ENCODE measurements at regions not wholly inside any gene's neighbourhood (a gene's known extent, or its start where the extent isn't known, plus 50 kb on each side); places are given as distances from the start of the nearest gene placed in this dataset.

DNA sequence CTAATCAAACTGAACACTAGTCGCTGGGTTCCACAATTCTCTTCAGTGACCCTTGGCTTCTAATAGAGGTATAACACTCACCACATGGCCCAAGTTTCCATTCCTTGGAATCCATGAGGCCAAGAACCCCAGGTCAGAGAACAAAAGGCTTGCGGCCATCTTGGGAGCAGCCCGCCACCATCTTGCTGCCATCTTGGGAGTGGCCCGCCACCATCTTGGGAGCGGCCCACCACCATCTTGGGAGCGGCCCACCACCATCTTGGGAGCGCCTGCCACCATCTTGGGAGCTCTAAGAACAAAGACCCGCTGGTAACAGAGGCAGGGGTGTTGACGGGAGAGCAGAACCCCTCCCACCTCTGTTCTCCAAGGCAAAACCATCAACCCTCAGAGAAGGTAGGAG is 493.4 kb downstream of the MATN1 start (continued):
- TF ChIP-seq ZBTB33 (IDR thresholded peaks at IDR 0.05; ENCODE audit: extremely low read depth, insufficient replicate concordance, low read length), result no peak
- TF ChIP-seq, protein P1, sequence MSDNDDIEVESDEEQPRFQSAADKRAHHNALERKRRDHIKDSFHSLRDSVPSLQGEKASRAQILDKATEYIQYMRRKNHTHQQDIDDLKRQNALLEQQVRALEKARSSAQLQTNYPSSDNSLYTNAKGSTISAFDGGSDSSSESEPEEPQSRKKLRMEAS (IDR thresholded peaks at IDR 0.05), result no peak
- TF ChIP-seq, protein P2, sequence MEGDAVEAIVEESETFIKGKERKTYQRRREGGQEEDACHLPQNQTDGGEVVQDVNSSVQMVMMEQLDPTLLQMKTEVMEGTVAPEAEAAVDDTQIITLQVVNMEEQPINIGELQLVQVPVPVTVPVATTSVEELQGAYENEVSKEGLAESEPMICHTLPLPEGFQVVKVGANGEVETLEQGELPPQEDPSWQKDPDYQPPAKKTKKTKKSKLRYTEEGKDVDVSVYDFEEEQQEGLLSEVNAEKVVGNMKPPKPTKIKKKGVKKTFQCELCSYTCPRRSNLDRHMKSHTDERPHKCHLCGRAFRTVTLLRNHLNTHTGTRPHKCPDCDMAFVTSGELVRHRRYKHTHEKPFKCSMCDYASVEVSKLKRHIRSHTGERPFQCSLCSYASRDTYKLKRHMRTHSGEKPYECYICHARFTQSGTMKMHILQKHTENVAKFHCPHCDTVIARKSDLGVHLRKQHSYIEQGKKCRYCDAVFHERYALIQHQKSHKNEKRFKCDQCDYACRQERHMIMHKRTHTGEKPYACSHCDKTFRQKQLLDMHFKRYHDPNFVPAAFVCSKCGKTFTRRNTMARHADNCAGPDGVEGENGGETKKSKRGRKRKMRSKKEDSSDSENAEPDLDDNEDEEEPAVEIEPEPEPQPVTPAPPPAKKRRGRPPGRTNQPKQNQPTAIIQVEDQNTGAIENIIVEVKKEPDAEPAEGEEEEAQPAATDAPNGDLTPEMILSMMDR (IDR thresholded peaks at IDR 0.05 in 2 of 3, conservative IDR thresholded peaks at IDR 0.05 in 1 of 3; ENCODE audit: borderline replicate concordance in 1 of 3, insufficient read depth in 1 of 3, low read depth in 2 of 3, low read length in 2 of 3), result no peak
- no peak for TF ChIP-seq SRF (IDR thresholded peaks at IDR 0.05; ENCODE audit: low read depth)
- TF ChIP-seq CBX3 (IDR thresholded peaks at IDR 0.05; ENCODE audit: low read depth), result no peak
- TF ChIP-seq FOSL1 (IDR thresholded peaks at IDR 0.05; ENCODE audit: low read depth), result no peak
- no peak for TF ChIP-seq SP1 (IDR thresholded peaks at IDR 0.05; ENCODE audit: low read depth)
- no peak for TF ChIP-seq ZFX (IDR thresholded peaks at IDR 0.05)
- no peak for TF ChIP-seq SIN3A (IDR thresholded peaks at IDR 0.05; ENCODE audit: low read depth)

DNA sequence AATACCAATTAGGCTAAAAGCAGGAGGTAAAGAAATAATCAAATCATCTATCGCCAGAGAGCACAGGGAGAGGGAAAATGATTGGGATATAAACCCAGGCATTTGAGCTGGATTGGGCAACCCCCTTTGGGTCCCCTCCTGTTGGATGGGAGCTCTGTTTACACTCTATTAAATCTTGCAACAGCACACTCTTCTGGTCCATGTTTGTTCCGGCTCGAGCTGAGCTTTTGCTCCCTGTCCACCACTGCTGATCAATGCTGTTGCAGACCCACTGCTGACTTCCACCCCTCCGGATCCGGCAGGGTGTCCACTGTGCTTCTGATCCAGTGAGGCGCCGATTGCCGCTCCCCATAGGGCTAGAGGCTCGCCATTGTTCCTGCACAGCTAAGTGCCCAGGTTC is 493.8 kb downstream of the MATN1 start:
- H3K9me3 ChIP-seq (ENCODE audit: control insufficient read depth in 1 of 2, insufficient read depth in 1 of 2, low read depth in 1 of 2, low read length in 2 of 2), result no peaks in the 10 kb centered on the region
- no peaks in the 10 kb centered on the region for H3K4me1 ChIP-seq (ENCODE audit: control insufficient read depth in 1 of 2, insufficient read depth in 2 of 2, low read length in 2 of 2)
- intact Hi-C loops (cut with micrococcal nuclease), result no loop called here
- H3K27me3 ChIP-seq (ENCODE audit: insufficient read depth, low read length), result peaks cover 10% of the 10 kb centered on the region; the same call in 1 of the 2 replicates
- H4K20me1 ChIP-seq (ENCODE audit: insufficient read depth), result no peaks in the 10 kb centered on the region
- DNase-seq (ENCODE audit: low read depth, low spot score) (no peak), ATAC-seq (no peak)
- RAD21 ChIA-PET (ENCODE audit: low non-redundant PET in 1 of 2, low total read pairs in 2 of 2, uncharacterized antibody in 2 of 2, unreplicated experiment in 2 of 2), result no interaction called here
- POLR2A ChIA-PET, result no interaction called here
- no TSS peak for BruUV-seq (replicated peaks)
- H3K36me3 ChIP-seq (ENCODE audit: control insufficient read depth in 1 of 2, insufficient read depth in 2 of 2, low read length in 2 of 2), result no peaks in the 10 kb centered on the region
- no peaks in the 10 kb centered on the region for H3K9me2 ChIP-seq (ENCODE audit: insufficient read depth)
- H2AFZ ChIP-seq (ENCODE audit: low read depth, low read length, poor library complexity, severe bottlenecking), result no peak overlapping the region
- no peaks in the 10 kb centered on the region for H3K79me2 ChIP-seq (ENCODE audit: insufficient read depth, low read length)
- CTCF ChIA-PET, result no interaction called here
- H3K9ac ChIP-seq (ENCODE audit: low read length), result no peak overlapping the region
- H3K4me2 ChIP-seq (ENCODE audit: low read length), result no peak overlapping the region
- H3K4me3 ChIP-seq (replicated peaks in 1 of 2; ENCODE audit: low read depth in 1 of 2, low read length in 2 of 2), result no peak overlapping the region
- no peak overlapping the region for H3K27ac ChIP-seq (ENCODE audit: low read depth, low read length)
- TF ChIP-seq ZBTB33 (IDR thresholded peaks at IDR 0.05; ENCODE audit: extremely low read depth, insufficient replicate concordance, low read length) (no peak), POLR2A (IDR thresholded peaks at IDR 0.05; ENCODE audit: borderline replicate concordance, extremely low read depth, insufficient read depth, insufficient read length) (no peak), ZFX (IDR thresholded peaks at IDR 0.05) (no peak), ELF1 (IDR thresholded peaks at IDR 0.05; ENCODE audit: borderline replicate concordance, low read depth) (no peak), EGR1 (IDR thresholded peaks at IDR 0.05; ENCODE audit: low read depth) (no peak), RAD21 (IDR thresholded peaks at IDR 0.05; ENCODE audit: low read depth) (no peak), CBX3 (IDR thresholded peaks at IDR 0.05; ENCODE audit: low read depth) (no peak), JUND (IDR thresholded peaks at IDR 0.05) (no peak), POLR2AphosphoS5 (IDR thresholded peaks at IDR 0.05; ENCODE audit: low read depth, low read length) (no peak), ATF3 (IDR thresholded peaks at IDR 0.05) (no peak), FOSL1 (IDR thresholded peaks at IDR 0.05; ENCODE audit: low read depth) (no peak), EZH2phosphoT487 (IDR thresholded peaks at IDR 0.05; ENCODE audit: borderline replicate concordance) (no peak), SP1 (IDR thresholded peaks at IDR 0.05; ENCODE audit: low read depth) (no peak), EZH2 (IDR thresholded peaks at IDR 0.05) (no peak), TCF7L2 (IDR thresholded peaks at IDR 0.05; ENCODE audit: borderline replicate concordance, extremely low read depth, insufficient read depth, insufficient read length) (no peak), ZNF274 (IDR thresholded peaks at IDR 0.05; ENCODE audit: low read depth, low read length) (no peak), SRF (IDR thresholded peaks at IDR 0.05; ENCODE audit: low read depth) (no peak), SIN3A (IDR thresholded peaks at IDR 0.05; ENCODE audit: low read depth) (no peak)
- TF ChIP-seq, protein P1 (IDR thresholded peaks at IDR 0.05), result no peak

All from HCT116 (cell line).